K562 (cell line): ENCODE measurements at regions not wholly inside any gene's neighbourhood (a gene's known extent, or its start where the extent isn't known, plus 50 kb on each side); places are given as distances from the start of the nearest gene placed in this dataset.

Experiments
- ATAC-seq: fragments of 200-7000 bp; cut with Tn5 transposase; 3 replicates; pipeline ENCODE4 v1.9.1; 2020; ENCODE audit warnings: moderate library complexity
- BruUV-seq: library from RNA; stranded (reverse); fragments of 400-500 nt; replicated peaks from 2 replicates; lab custom pipeline; 2021; lab: Mats Ljungman, UMichigan
- CTCF ChIA-PET: fragments of 300-600 bp; formaldehyde crosslinking; extraction: SDS; loops from one replicate; lab custom pipeline; 2021; ENCODE audit warnings: low intra/inter-chr PET ratio; lab: Yijun Ruan, JAX
- POLR2A ChIA-PET: fragments of 300-600, 350-650 bp; sonication (Branson Sonifier 250); formaldehyde crosslinking; extraction: SDS; loops from one replicate; lab custom pipeline; 2021; ENCODE audit warnings: antibody characterized with exemption, inconsistent platforms; lab: Yijun Ruan, JAX
- DNase-seq, 4 experiments: peaks; one replicate each; pipeline versions ENCODE4 v3.0.0 to v3.0.0-alpha.2; 2011 to 2018; ENCODE audit warnings: low spot score in 3 of 4, mixed read lengths in 3 of 4; ENCODE audit errors: extremely low read depth in 1 of 4
- FAIRE-seq: peaks from 2 replicates; lab custom pipeline; 2011; peaks lifted over from hg19 to GRCh38; lab: Jason Lieb, UNC
- H2AFZ ChIP-seq: 2 replicates; pipeline ENCODE4 v1.6.0; 2011; ENCODE audit warnings: low read depth, low read length, control low read depth, inconsistent platforms
- H3K27ac ChIP-seq: fragments of 200-600 bp; 3 replicates; pipeline ENCODE4 v1.8.0; 2011; ENCODE audit warnings: low read depth, mild to moderate bottlenecking, control low read depth, inconsistent platforms, low read length, moderate library complexity, mixed read lengths; ENCODE audit errors: extremely low read depth
- H3K27me3 ChIP-seq, 2 experiments: fragments of 300-600 bp in 1 of 2; 2 replicates in 1 of 2; 3 replicates in 1 of 2; pipeline versions ENCODE4 v1.6.0 to v1.8.0; 2011; ENCODE audit warnings: inconsistent platforms in 2 of 2, low read length in 2 of 2, mild to moderate bottlenecking in 1 of 2, mixed read lengths in 1 of 2, moderate library complexity in 1 of 2; ENCODE audit not compliant: control insufficient read depth in 2 of 2, insufficient read depth in 2 of 2
- H3K36me3 ChIP-seq: fragments of 300-600 bp; 3 replicates; pipeline ENCODE4 v1.8.0; 2011; ENCODE audit warnings: mild to moderate bottlenecking, low read length, inconsistent platforms; ENCODE audit not compliant: control insufficient read depth, insufficient read depth
- H3K4me1 ChIP-seq, 2 experiments: fragments of 200-600 bp in 1 of 2; replicated peaks in 1 of 2; 2 replicates in 1 of 2; 3 replicates in 1 of 2; pipeline versions ENCODE4 v1.5.1 to v1.8.0; 2011; ENCODE audit warnings: inconsistent platforms in 2 of 2, low read length in 2 of 2, mild to moderate bottlenecking in 1 of 2, mixed read lengths in 1 of 2, moderate library complexity in 1 of 2; ENCODE audit not compliant: control insufficient read depth in 2 of 2, insufficient read depth in 2 of 2
- H3K4me2 ChIP-seq: 2 replicates; pipeline ENCODE4 v1.6.1; 2011; ENCODE audit warnings: low read length, control low read depth, inconsistent platforms, mixed read lengths; ENCODE audit not compliant: insufficient read depth
- H3K4me3 ChIP-seq: fragments of 200-600 bp; sonication (generic), shearing (Covaris generic); 2 replicates; pipeline ENCODE4 v1.5.1; 2016; ENCODE audit warnings: control low read depth, inconsistent platforms
- H3K79me2 ChIP-seq: fragments of 200-600 bp; 3 replicates; pipeline ENCODE4 v1.8.0; 2011; ENCODE audit warnings: low read length, inconsistent platforms; ENCODE audit not compliant: control insufficient read depth, insufficient read depth
- H3K9ac ChIP-seq, 2 experiments: 2 replicates each; pipeline versions ENCODE4 v1.6.0 to v1.6.1; 2011; ENCODE audit warnings: low read depth in 2 of 2, low read length in 2 of 2, control low read depth in 1 of 2, inconsistent platforms in 1 of 2, mild to moderate bottlenecking in 1 of 2, mixed read lengths in 1 of 2; ENCODE audit not compliant: insufficient read depth in 1 of 2
- H3K9me1 ChIP-seq: one replicate; pipeline ENCODE4 v1.6.0; 2011; ENCODE audit warnings: inconsistent platforms, mild to moderate bottlenecking, low read length, moderate library complexity; ENCODE audit not compliant: control insufficient read depth, insufficient read depth
- H3K9me3 ChIP-seq: replicated peaks from 2 replicates; pipeline ENCODE4 v1.5.1; 2011; ENCODE audit warnings: low read depth, low read length, inconsistent platforms; ENCODE audit not compliant: control insufficient read depth, insufficient read depth
- H4K20me1 ChIP-seq: replicated peaks from 2 replicates; pipeline ENCODE4 v1.6.1; 2011; ENCODE audit warnings: low read length, inconsistent platforms, mixed read lengths; ENCODE audit not compliant: control insufficient read depth, insufficient read depth
- HMG20A ChIP-seq: fragments of 450-650 bp; formaldehyde crosslinking; conservative IDR thresholded peaks from 2 replicates; pipeline ENCODE4 v1.4.0; 2020; ENCODE audit warnings: mild to moderate bottlenecking, mixed read lengths
- HNRNPH1 ChIP-seq: fragments of 200-400 bp; formaldehyde crosslinking; optimal IDR thresholded peaks from 2 replicates; pipeline ENCODE3; 2017; ENCODE audit warnings: low read depth, mild to moderate bottlenecking, low read length, moderate library complexity
- IFI16 ChIP-seq: fragments of 250-450 bp; sonication (Bioruptor Pico); IDR thresholded peaks from 2 replicates; pipeline ENCODE4 v2.1.2; 2022; ENCODE audit warnings: mild to moderate bottlenecking, inconsistent platforms
- RUNX1 ChIP-seq: sonication (generic); IDR thresholded peaks from 2 replicates; pipeline ENCODE4 v1.6.1; 2016; ENCODE audit warnings: antibody characterized with exemption, low read depth
- SETDB1 ChIP-seq: IDR thresholded peaks from one replicate; pipeline ENCODE4 v1.6.1; 2012; ENCODE audit warnings: low read length, control low read depth, inconsistent platforms
- SREBF1 ChIP-seq: fragments of 150-350 bp; IDR thresholded peaks from 2 replicates; pipeline ENCODE4 v1.6.1; 2014; ENCODE audit warnings: antibody characterized with exemption, low read depth, low read length, borderline replicate concordance
- ZNF175 ChIP-seq: fragments of 200-800 bp; sonication (Bioruptor generic); IDR thresholded peaks from 2 replicates; pipeline ENCODE4 v1.6.1; 2016; ENCODE audit warnings: low read depth, mild to moderate bottlenecking, missing genetic modification characterization, missing compliant biosample characterization
- ZNF384 ChIP-seq: IDR thresholded peaks from 2 replicates; pipeline ENCODE4 v1.6.1; 2012; ENCODE audit warnings: low read depth, low read length, improper control_type of control experiment
- WGBS: fragments of 100-300 bp; shearing (Covaris generic); methylation state at CpG from one replicate; pipeline ENCODE4 v1.1.6; 2016; ENCODE audit warnings: low coverage, mixed read lengths; ENCODE audit not compliant: insufficient coverage; ENCODE audit errors: missing lambda C conversion rate; 5-methylcytosine and 5-hydroxymethylcytosine counted together
- in situ Hi-C: fragments of 300-500 bp; cut with MboI; formaldehyde crosslinking; loops from 4 replicates; pipeline ENCODE4 v1.15.0; 2018; ENCODE audit warnings: inconsistent platforms, mixed read lengths
- intact Hi-C: fragments of 100-400 bp; cut with micrococcal nuclease; formaldehyde crosslinking; loops from 2 replicates; pipeline ENCODE4 v1.14.2; 2022
- TF ChIP-seq, protein P1 (sequence below): fragments of 250-450 bp; sonication (Bioruptor Pico); IDR thresholded peaks from 2 replicates; pipeline ENCODE4 v1.5.0; 2020; ENCODE audit warnings: mild to moderate bottlenecking, borderline replicate concordance

- H3K79me2 ChIP-seq: no peaks in the 10 kb centered on the region
- no peak for TF ChIP-seq SREBF1
- TF ChIP-seq ZNF384: no peak
- no peak for TF ChIP-seq SETDB1
- TF ChIP-seq, protein P1, sequence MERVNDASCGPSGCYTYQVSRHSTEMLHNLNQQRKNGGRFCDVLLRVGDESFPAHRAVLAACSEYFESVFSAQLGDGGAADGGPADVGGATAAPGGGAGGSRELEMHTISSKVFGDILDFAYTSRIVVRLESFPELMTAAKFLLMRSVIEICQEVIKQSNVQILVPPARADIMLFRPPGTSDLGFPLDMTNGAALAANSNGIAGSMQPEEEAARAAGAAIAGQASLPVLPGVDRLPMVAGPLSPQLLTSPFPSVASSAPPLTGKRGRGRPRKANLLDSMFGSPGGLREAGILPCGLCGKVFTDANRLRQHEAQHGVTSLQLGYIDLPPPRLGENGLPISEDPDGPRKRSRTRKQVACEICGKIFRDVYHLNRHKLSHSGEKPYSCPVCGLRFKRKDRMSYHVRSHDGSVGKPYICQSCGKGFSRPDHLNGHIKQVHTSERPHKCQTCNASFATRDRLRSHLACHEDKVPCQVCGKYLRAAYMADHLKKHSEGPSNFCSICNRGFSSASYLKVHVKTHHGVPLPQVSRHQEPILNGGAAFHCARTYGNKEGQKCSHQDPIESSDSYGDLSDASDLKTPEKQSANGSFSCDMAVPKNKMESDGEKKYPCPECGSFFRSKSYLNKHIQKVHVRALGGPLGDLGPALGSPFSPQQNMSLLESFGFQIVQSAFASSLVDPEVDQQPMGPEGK (CRISPR knock-in tag): no peak
- no peak for TF ChIP-seq HMG20A (CRISPR knock-in tag)
- TF ChIP-seq RUNX1: no peak
- no peak for TF ChIP-seq HNRNPH1
- TF ChIP-seq IFI16 (CRISPR knock-in tag): no peak
- no peak for TF ChIP-seq ZNF175
- H3K4me2 ChIP-seq: no peak overlapping the region
- no peaks in the 10 kb centered on the region for H3K4me1 ChIP-seq
- in situ Hi-C loops (no loop called here), intact Hi-C loops (no loop called here)
- 0% methylated on average over 6 of the region's 6 CpGs for WGBS
- POLR2A ChIA-PET: no interaction called here
- H3K27me3 ChIP-seq: no peaks in the 10 kb centered on the region
- no peaks in the 10 kb centered on the region for H4K20me1 ChIP-seq
- no peak for FAIRE-seq
- H3K36me3 ChIP-seq: no peaks in the 10 kb centered on the region
- H3K4me3 ChIP-seq: no peak overlapping the region
- CTCF ChIA-PET: no interaction called here
- no TSS peak for BruUV-seq
- no peak overlapping the region for H2AFZ ChIP-seq
- H3K9me3 ChIP-seq: no peaks in the 10 kb centered on the region
- no peaks in the 10 kb centered on the region for H3K9me1 ChIP-seq
- no peak for DNase-seq
- ATAC-seq: no peak
- H3K9ac ChIP-seq: no peak overlapping the region
- no peak overlapping the region for H3K27ac ChIP-seq
These were observed 181.1 kb upstream of the ARL4C start for GRCh38 chr2:234677758-234678538.
